Brain microvascular endothelial cell (primary cell): ENCODE measurements at regions not wholly inside any gene's neighbourhood (a gene's known extent, or its start where the extent isn't known, plus 50 kb on each side); places are given as distances from the start of the nearest gene placed in this dataset.

Experiments used
- DNase-seq: peaks from one replicate; pipeline ENCODE4 v3.0.0-alpha.2; 2020
- H3K27ac ChIP-seq: fragments of 250-450 bp; sonication (Bioruptor Pico); 2 replicates; pipeline ENCODE4 v1.5.1; 2020; ENCODE audit warnings: mild to moderate bottlenecking, moderate library complexity
- H3K27me3 ChIP-seq: fragments of 250-450 bp; sonication (Bioruptor Pico); replicated peaks from 2 replicates; pipeline ENCODE4 v1.5.1; 2020; ENCODE audit warnings: mild to moderate bottlenecking
- H3K36me3 ChIP-seq: fragments of 250-450 bp; sonication (Bioruptor Pico); replicated peaks from 2 replicates; pipeline ENCODE4 v1.5.1; 2020; ENCODE audit warnings: mild to moderate bottlenecking
- H3K4me3 ChIP-seq: 2 replicates; pipeline ENCODE4 v1.5.1; 2011; ENCODE audit warnings: low read depth, mild to moderate bottlenecking, control low read depth, low read length, moderate library complexity
- in situ Hi-C: cut with HindIII; loops from 2 replicates; pipeline ENCODE4 v1.10.0; 2017; ENCODE audit warnings: low sequenced_read_pairs, low pct_ligation_motif_present
- TF ChIP-seq, protein P1 (sequence below): IDR thresholded peaks from 2 replicates; pipeline ENCODE4 v1.5.1; 2011; ENCODE audit warnings: low read depth, mild to moderate bottlenecking, moderate library complexity, low read length, control low read depth, inconsistent platforms; ENCODE audit errors: missing control alignments

DNA sequence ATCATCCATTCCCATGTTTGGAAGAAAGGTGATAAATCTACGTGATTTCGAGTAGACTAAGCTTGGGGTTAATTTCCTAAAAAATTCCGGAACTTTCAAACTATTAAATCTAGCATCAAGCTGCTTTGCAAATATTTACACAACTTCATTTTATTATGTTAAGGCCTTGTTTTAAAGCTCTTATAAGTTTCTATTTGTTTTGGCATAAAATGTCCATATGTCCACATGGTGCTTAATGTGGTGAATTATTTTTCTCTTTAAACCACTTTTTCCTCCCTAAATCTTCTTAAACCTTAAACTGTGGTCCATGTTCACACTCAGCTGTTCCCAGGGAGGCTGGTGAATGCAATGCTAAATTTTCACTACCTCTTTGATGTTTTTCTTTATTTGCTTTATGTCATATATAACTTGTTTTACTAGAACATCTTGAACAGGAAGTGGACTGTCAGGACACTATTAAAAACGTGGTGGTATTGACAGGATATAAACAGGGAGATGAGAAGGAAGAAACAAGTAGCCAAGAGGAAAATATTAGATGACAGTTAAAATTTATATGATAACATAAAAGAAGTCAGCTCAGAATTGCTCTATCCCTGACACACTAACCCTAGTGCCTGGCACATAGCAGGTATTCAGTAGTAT lies 72.5 kb upstream of the AGTR1 start:
- TF ChIP-seq, protein P1, sequence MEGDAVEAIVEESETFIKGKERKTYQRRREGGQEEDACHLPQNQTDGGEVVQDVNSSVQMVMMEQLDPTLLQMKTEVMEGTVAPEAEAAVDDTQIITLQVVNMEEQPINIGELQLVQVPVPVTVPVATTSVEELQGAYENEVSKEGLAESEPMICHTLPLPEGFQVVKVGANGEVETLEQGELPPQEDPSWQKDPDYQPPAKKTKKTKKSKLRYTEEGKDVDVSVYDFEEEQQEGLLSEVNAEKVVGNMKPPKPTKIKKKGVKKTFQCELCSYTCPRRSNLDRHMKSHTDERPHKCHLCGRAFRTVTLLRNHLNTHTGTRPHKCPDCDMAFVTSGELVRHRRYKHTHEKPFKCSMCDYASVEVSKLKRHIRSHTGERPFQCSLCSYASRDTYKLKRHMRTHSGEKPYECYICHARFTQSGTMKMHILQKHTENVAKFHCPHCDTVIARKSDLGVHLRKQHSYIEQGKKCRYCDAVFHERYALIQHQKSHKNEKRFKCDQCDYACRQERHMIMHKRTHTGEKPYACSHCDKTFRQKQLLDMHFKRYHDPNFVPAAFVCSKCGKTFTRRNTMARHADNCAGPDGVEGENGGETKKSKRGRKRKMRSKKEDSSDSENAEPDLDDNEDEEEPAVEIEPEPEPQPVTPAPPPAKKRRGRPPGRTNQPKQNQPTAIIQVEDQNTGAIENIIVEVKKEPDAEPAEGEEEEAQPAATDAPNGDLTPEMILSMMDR, result no peak
- Histone ChIP-seq H3K27me3 (no peaks in the 10 kb centered on the region), H3K36me3 (no peaks in the 10 kb centered on the region), H3K27ac (no peak overlapping the region), H3K4me3 (no peak overlapping the region)
- no peak for DNase-seq
- in situ Hi-C loops, result no loop called here

DNA sequence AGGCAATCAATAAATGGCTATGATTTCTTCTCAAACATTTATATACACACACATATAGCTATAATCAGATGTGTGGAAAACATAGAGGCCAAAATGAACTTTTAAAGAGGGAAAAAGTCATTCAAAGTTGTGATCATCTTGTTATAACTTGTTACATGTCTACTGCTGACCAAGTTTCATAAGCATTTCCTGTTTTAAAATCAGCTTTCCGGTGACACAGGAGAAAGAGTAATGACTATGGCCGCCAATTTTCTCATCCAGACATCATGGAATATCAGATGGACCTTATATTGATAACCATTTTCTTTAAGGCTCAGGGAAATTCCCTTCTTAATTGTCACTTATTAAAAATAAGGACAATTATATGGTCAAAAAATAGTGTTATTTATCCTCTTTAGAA lies 71.7 kb upstream of the AGTR1 start:
- no peaks in the 10 kb centered on the region for H3K36me3 ChIP-seq
- H3K27me3 ChIP-seq, result no peaks in the 10 kb centered on the region
- no peak for DNase-seq
- no peak overlapping the region for H3K27ac ChIP-seq
- in situ Hi-C loops, result no loop called here
- H3K4me3 ChIP-seq, result no peak overlapping the region
- TF ChIP-seq, protein P1, result no peak

DNA sequence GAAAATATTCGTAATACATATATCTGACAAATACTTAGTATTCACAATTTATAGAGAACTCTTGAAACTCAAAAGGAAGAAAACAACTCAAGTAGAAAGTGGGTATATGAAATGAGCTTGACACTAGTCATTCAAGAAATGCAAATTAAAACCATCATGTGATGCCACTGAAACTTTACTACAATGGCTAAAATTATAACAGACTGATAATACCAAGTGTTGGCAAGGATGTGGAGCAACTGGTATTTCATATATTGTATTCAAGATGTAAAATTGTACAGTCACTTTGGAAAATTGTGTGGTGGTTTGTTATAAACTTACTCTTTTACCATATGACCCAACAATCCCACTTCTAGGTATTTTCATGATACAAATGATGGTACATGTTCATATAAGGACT lies 68.7 kb upstream of the AGTR1 start:
- TF ChIP-seq, protein P1, result no peak
- no peak overlapping the region for H3K27ac ChIP-seq
- H3K4me3 ChIP-seq, result no peak overlapping the region
- H3K27me3 ChIP-seq, result no peaks in the 10 kb centered on the region
- no peak for DNase-seq
- no peaks in the 10 kb centered on the region for H3K36me3 ChIP-seq
- in situ Hi-C loops, result no loop called here

DNA sequence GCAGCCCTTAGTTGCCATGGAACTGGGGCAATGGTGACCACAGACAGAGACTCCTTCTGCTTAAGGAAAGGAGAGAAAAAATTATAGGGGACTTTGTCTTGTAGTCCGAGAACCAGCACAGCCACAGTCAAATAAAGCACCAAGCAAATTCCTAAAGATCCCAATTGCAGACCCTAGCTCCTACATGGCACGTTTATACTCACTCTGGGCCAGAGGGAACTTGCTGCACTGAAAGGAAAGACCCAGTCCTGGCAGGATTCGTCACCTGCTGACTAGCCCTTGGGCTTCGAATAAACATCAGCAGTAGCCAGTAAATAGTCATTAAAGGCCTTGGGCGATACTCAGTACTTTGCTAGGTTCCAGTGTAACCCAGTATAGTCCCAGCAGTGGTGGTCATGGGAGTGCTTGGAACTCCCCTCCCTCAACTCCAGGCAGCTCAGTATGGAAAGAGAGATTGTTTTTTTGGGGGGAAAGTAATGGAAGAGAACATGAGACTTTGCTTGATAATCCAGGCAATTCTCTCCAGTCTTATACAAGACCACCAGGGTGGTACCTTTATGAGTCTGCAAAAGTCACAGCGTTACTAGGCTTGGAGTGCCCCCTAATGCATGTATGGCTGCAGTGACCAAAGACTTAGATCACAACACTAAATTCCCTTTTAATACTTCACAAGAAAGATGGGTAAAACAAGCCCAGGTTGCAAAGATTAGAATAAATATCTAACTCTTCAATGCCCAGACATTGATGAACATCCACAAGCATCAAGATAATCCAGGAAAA lies 66.4 kb upstream of the AGTR1 start:
- in situ Hi-C loops, result no loop called here
- Histone ChIP-seq H3K27ac (no peak overlapping the region), H3K36me3 (no peaks in the 10 kb centered on the region), H3K27me3 (no peaks in the 10 kb centered on the region), H3K4me3 (no peak overlapping the region)
- TF ChIP-seq, protein P1, result peak; percentile 68
- no peak for DNase-seq

DNA sequence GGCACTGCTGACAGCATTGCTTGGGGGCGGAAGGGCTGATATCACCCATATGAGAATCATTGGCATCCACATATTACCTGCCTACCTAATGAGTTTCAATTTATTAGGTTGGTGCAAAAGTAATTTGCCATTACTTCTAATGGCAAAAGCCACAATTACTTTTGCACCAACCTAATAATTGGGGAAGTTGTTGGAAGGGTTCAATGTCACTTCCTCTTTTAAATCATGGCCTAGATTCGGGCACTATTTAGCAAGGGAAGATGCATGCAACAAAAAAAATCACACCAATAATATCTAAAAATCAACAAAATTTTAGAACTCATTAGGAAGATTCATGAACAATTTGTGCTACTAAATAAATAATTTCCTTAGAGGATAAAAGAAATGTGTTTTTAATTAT lies 56.0 kb upstream of the AGTR1 start:
- Histone ChIP-seq H3K27me3 (no peaks in the 10 kb centered on the region), H3K27ac (no peak overlapping the region), H3K4me3 (no peak overlapping the region), H3K36me3 (no peaks in the 10 kb centered on the region)
- TF ChIP-seq, protein P1, result no peak
- no peak for DNase-seq
- in situ Hi-C loops, result no loop called here
